ENCODE measurements at regions not wholly inside any gene's neighbourhood (a gene's known extent, or its start where the extent isn't known, plus 50 kb on each side); places are given as distances from the start of the nearest gene placed in this dataset.

GRCh38 chr6:134734312-134734869 lies 215.5 kb downstream of the ALDH8A1 start:
- TF ChIP-seq CTCF (IDR thresholded peaks at IDR 0.05) (no peak), POLR2A (IDR thresholded peaks at IDR 0.05) (no peak)

All from adrenal gland (tissue), 5 donors.